ENCODE measurements at regions not wholly inside any gene's neighbourhood (a gene's known extent, or its start where the extent isn't known, plus 50 kb on each side); places are given as distances from the start of the nearest gene placed in this dataset.

DNA sequence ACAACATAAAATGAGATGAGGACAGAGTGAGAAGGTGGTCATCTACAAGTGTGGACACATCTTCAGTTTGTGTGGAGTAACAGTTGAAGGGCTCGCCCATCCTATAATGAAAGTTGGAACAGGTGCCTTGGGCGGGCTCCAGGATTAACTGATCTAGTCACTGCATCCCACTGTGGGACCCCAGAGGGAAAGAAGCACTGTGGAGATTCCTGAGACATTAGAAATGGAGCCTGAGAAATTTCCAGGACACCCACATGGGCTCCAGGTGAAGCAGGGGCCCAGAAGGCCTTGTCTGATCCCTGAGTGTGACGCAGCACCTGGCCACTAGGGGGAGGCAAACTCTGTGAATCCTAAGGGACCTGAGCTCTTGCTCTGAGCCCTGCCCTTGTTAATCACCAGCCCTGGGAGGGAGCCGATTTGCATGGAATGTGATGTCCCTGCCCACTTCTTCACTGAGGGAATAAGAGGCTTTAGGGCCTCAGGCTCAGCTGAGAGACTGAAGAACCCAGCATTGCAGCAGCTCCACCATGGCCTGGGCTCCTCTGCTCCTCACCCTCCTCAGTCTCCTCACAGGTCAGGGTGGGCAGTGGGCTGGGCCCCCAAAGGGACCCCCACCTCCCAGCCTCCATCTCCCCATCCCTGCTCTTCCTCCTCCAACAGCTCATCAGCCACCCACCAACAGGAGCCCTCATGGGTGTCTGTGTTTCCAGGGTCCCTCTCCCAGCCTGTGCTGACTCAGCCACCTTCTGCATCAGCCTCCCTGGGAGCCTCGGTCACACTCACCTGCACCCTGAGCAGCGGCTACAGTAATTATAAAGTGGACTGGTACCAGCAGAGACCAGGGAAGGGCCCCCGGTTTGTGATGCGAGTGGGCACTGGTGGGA, 98.4 kb downstream of the VPREB1 start (continued):
- TF ChIP-seq BACH2 (CRISPR knock-in tag; IDR thresholded peaks at IDR 0.05; ENCODE audit: borderline replicate concordance) (no peak), PPARA (CRISPR knock-in tag; IDR thresholded peaks at IDR 0.05; ENCODE audit: borderline replicate concordance) (no peak), RARB (CRISPR knock-in tag; IDR thresholded peaks at IDR 0.05) (no peak), ESRRG (CRISPR knock-in tag; IDR thresholded peaks at IDR 0.05) (no peak), ZNF8 (CRISPR knock-in tag; IDR thresholded peaks at IDR 0.05) (no peak), OSR1 (CRISPR knock-in tag; IDR thresholded peaks at IDR 0.05) (no peak), ZFP3 (CRISPR knock-in tag; IDR thresholded peaks at IDR 0.05) (no peak), ISL1 (CRISPR knock-in tag; IDR thresholded peaks at IDR 0.05) (no peak), TCF4 (CRISPR knock-in tag; IDR thresholded peaks at IDR 0.05; ENCODE audit: borderline replicate concordance) (no peak), ZNF70 (CRISPR knock-in tag; IDR thresholded peaks at IDR 0.05) (no peak)
- TF ChIP-seq, protein P1, sequence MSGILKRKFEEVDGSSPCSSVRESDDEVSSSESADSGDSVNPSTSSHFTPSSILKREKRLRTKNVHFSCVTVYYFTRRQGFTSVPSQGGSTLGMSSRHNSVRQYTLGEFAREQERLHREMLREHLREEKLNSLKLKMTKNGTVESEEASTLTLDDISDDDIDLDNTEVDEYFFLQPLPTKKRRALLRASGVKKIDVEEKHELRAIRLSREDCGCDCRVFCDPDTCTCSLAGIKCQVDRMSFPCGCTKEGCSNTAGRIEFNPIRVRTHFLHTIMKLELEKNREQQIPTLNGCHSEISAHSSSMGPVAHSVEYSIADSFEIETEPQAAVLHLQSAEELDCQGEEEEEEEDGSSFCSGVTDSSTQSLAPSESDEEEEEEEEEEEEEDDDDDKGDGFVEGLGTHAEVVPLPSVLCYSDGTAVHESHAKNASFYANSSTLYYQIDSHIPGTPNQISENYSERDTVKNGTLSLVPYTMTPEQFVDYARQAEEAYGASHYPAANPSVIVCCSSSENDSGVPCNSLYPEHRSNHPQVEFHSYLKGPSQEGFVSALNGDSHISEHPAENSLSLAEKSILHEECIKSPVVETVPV (CRISPR knock-in tag; IDR thresholded peaks at IDR 0.05): no peak

GRCh38 chr22:22343581-22344296, 99.2 kb downstream of the VPREB1 start:
- ATAC-seq: no peak
- TF ChIP-seq ZFP3 (CRISPR knock-in tag; IDR thresholded peaks at IDR 0.05): no peak
- no peak for TF ChIP-seq CSDC2 (CRISPR knock-in tag; IDR thresholded peaks at IDR 0.05)
- TF ChIP-seq CREB5 (CRISPR knock-in tag; IDR thresholded peaks at IDR 0.05; ENCODE audit: low read depth): no peak
- TF ChIP-seq PPARA (CRISPR knock-in tag; IDR thresholded peaks at IDR 0.05; ENCODE audit: borderline replicate concordance): no peak
- TF ChIP-seq ZC3H10 (CRISPR knock-in tag; IDR thresholded peaks at IDR 0.05): no peak
- TF ChIP-seq GLIS3 (CRISPR knock-in tag; IDR thresholded peaks at IDR 0.05): no peak
- TF ChIP-seq ARNTL (CRISPR knock-in tag; IDR thresholded peaks at IDR 0.05; ENCODE audit: borderline replicate concordance, low read depth): no peak
- no peak for TF ChIP-seq ESRRG (CRISPR knock-in tag; IDR thresholded peaks at IDR 0.05)
- TF ChIP-seq TSHZ2 (CRISPR knock-in tag; IDR thresholded peaks at IDR 0.05): no peak
- no peak for TF ChIP-seq TCF4 (CRISPR knock-in tag; IDR thresholded peaks at IDR 0.05; ENCODE audit: borderline replicate concordance)
- no peak for TF ChIP-seq RARB (CRISPR knock-in tag; IDR thresholded peaks at IDR 0.05)
- TF ChIP-seq POU6F1 (CRISPR knock-in tag; IDR thresholded peaks at IDR 0.05; ENCODE audit: borderline replicate concordance, low read depth): no peak
- TF ChIP-seq, protein P1 (CRISPR knock-in tag; IDR thresholded peaks at IDR 0.05): no peak
- TF ChIP-seq OSR1 (CRISPR knock-in tag; IDR thresholded peaks at IDR 0.05): no peak
- TF ChIP-seq, protein P2, sequence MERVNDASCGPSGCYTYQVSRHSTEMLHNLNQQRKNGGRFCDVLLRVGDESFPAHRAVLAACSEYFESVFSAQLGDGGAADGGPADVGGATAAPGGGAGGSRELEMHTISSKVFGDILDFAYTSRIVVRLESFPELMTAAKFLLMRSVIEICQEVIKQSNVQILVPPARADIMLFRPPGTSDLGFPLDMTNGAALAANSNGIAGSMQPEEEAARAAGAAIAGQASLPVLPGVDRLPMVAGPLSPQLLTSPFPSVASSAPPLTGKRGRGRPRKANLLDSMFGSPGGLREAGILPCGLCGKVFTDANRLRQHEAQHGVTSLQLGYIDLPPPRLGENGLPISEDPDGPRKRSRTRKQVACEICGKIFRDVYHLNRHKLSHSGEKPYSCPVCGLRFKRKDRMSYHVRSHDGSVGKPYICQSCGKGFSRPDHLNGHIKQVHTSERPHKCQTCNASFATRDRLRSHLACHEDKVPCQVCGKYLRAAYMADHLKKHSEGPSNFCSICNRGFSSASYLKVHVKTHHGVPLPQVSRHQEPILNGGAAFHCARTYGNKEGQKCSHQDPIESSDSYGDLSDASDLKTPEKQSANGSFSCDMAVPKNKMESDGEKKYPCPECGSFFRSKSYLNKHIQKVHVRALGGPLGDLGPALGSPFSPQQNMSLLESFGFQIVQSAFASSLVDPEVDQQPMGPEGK (CRISPR knock-in tag; IDR thresholded peaks at IDR 0.05; ENCODE audit: borderline replicate concordance): no peak
